Naive thymus-derived CD4-positive, alpha-beta T cell (primary cell): ENCODE measurements at regions not wholly inside any gene's neighbourhood (a gene's known extent, or its start where the extent isn't known, plus 50 kb on each side); places are given as distances from the start of the nearest gene placed in this dataset.

Experiments used
- ATAC-seq: fragments of 150-1000 bp; cut with Tn5 transposase; 2 replicates; pipeline ENCODE4 v1.10.0; 2021; ENCODE audit warnings: mild to moderate bottlenecking, moderate library complexity
- CTCF ChIA-PET: fragments of 350-600 bp; sonication (Branson Sonifier 250); formaldehyde crosslinking; loops from one replicate; lab custom pipeline; 2021; ENCODE audit warnings: antibody characterized with exemption; lab: Charles Lee
- POLR2A ChIA-PET: fragments of 350-600 bp; sonication (Branson Sonifier 250); formaldehyde crosslinking; loops from one replicate; lab custom pipeline; 2021; ENCODE audit warnings: antibody characterized with exemption, inconsistent platforms; lab: Charles Lee
- DNase-seq, 9 donors: peaks; one replicate each; pipeline versions ENCODE4 v3.0.0 to v3.0.0-alpha.2; 2020 to 2022; ENCODE audit warnings: mixed read lengths in 1 of 9
- H3K27ac ChIP-seq: one replicate; pipeline ENCODE4 v1.7.0; 2013; ENCODE audit warnings: mild to moderate bottlenecking, low read depth, low read length, moderate library complexity
- H3K27me3 ChIP-seq, 2 donors: one replicate each; pipeline ENCODE4 v1.7.0; 2013; ENCODE audit warnings: low read length in 2 of 2, mild to moderate bottlenecking in 2 of 2, moderate library complexity in 2 of 2; ENCODE audit not compliant: control insufficient read depth in 2 of 2, insufficient read depth in 2 of 2
- H3K36me3 ChIP-seq, 3 experiments: 1 replicate in 2 of 3; 2 replicates in 1 of 3; pipeline ENCODE4 v1.7.0; 2013; ENCODE audit warnings: low read length in 3 of 3, mild to moderate bottlenecking in 3 of 3, moderate library complexity in 1 of 3; ENCODE audit not compliant: insufficient read depth in 3 of 3, control insufficient read depth in 2 of 3
- H3K4me1 ChIP-seq, 2 donors: one replicate each; pipeline ENCODE4 v1.7.0; 2013; ENCODE audit warnings: low read length in 2 of 2, mild to moderate bottlenecking in 2 of 2, moderate library complexity in 1 of 2; ENCODE audit not compliant: control insufficient read depth in 2 of 2, insufficient read depth in 2 of 2
- H3K4me3 ChIP-seq: 2 replicates; pipeline ENCODE4 v1.7.0; 2013; ENCODE audit warnings: mild to moderate bottlenecking, low read length
- H3K9me3 ChIP-seq, 3 experiments: 1 replicate in 2 of 3; 2 replicates in 1 of 3; pipeline ENCODE4 v1.7.0; 2013; ENCODE audit warnings: low read length in 3 of 3; ENCODE audit not compliant: control insufficient read depth in 2 of 3
- H3K27ac Mint-ChIP-seq, 9 donors: one replicate each; pipeline ENCODE4 v1.8.0; 2020 to 2022; ENCODE audit warnings: mixed read lengths in 9 of 9, mild to moderate bottlenecking in 8 of 9, moderate library complexity in 5 of 9, inconsistent platforms in 2 of 9
- H3K27me3 Mint-ChIP-seq, 5 donors: one replicate each; pipeline ENCODE4 v1.8.0; 2021 to 2022; ENCODE audit warnings: mixed read lengths in 5 of 5, mild to moderate bottlenecking in 1 of 5
- H3K36me3 Mint-ChIP-seq, 5 donors: one replicate each; pipeline ENCODE4 v1.8.0; 2020 to 2022; ENCODE audit warnings: mixed read lengths in 5 of 5, mild to moderate bottlenecking in 3 of 5, inconsistent platforms in 1 of 5
- H3K4me1 Mint-ChIP-seq, 7 donors: one replicate each; pipeline ENCODE4 v1.8.0; 2020 to 2022; ENCODE audit warnings: mixed read lengths in 7 of 7, mild to moderate bottlenecking in 3 of 7, inconsistent platforms in 1 of 7
- H3K4me3 Mint-ChIP-seq, 10 donors: one replicate each; pipeline ENCODE4 v1.8.0; 2020 to 2022; ENCODE audit warnings: mild to moderate bottlenecking in 10 of 10, mixed read lengths in 10 of 10, moderate library complexity in 6 of 10, inconsistent platforms in 2 of 10
- H3K9me3 Mint-ChIP-seq, 11 donors: one replicate each; pipeline ENCODE4 v1.8.0; 2020 to 2022; ENCODE audit warnings: mixed read lengths in 11 of 11, mild to moderate bottlenecking in 4 of 11, inconsistent platforms in 1 of 11, moderate library complexity in 1 of 11
- intact Hi-C, 2 donors: fragments of 100-400 bp; cut with micrococcal nuclease; formaldehyde crosslinking; loops; one replicate each; pipeline ENCODE4 v1.15.1; 2023

DNA sequence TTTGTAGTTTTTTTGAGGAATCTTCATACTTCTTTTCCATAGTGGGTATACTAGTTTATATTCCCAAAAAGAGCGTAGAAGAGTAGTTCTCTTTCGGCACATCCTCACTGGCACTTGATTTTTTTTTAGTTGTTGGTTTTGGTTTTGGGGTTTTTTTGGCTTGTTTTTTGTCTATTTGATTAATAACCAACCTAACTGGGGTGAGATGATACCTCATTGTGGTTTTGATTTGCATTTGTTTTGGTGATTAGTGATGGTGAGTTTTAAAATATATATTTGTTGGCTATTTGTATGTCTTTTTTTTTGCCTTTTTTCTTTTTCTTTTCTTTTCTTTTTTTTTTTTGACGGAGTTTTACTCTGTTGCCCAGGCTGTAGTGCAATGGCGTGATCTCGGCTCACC is 69.7 kb upstream of the BTG1 start:
- CTCF ChIA-PET: interaction anchor here (0.6 kb wide), 2 partner anchors 64 to 111 kb away, joined by 3 to 4 read pairs; no protein-coding TSS in a partner anchor
- no peaks in the 10 kb centered on the region for H3K36me3 ChIP-seq
- Mint-ChIP-seq H3K9me3 (peaks cover 2 to 30% (median 10%) of the 10 kb centered on the region in 11 donors), H3K27ac (no peak overlapping the region), H3K27me3 (no peaks in the 10 kb centered on the region), H3K36me3 (peaks cover 11 to 31% (median 13%) of the 10 kb centered on the region in 5 donors), H3K4me1 (peaks cover 21 to 62% (median 44%) of the 10 kb centered on the region in 7 donors), H3K4me3 (no peak overlapping the region)
- ATAC-seq (no peak), DNase-seq (no peak)
- POLR2A ChIA-PET: interaction anchor here (0.6 to 0.7 kb wide), 2 partner anchors 17 to 67 kb away, joined by 3 to 4 read pairs; no protein-coding TSS in a partner anchor
- H3K4me3 ChIP-seq: no peak overlapping the region
- H3K27me3 ChIP-seq: no peaks in the 10 kb centered on the region
- no peak overlapping the region for H3K27ac ChIP-seq
- intact Hi-C loops: loop anchor here in 1 of 2 donors (5.0 kb wide), 1 partner anchor 47 kb away; no protein-coding TSS in a partner anchor
- H3K9me3 ChIP-seq: no peaks in the 10 kb centered on the region
- H3K4me1 ChIP-seq: peaks cover 0 to 11% of the 10 kb centered on the region in 2 donors

DNA sequence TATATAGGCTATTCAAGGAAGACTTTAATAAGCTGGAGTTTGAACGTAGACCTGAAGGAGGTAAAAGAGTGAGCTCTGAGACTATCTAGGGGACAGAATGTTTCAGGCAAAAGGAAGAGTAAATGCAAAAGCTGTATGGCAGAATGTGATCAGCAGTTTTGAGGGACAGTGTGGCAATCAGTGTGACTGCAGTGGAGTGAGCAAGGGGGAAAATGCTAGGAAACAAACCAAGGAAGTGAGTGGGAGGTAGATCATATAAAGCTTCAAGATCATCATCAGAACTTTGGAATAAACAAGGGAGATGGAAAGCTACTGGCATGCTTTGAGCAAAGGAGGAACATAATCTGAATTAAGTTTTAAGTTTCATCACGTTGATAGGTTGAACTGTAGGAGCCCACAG is 67.5 kb upstream of the BTG1 start:
- peaks cover 8 to 27% (median 12%) of the 10 kb centered on the region in 5 donors for H3K36me3 Mint-ChIP-seq
- peak overlapping the region in 1 of 10 donors; percentile 16 for H3K4me3 Mint-ChIP-seq
- Histone ChIP-seq H3K9me3 (no peaks in the 10 kb centered on the region), H3K36me3 (no peaks in the 10 kb centered on the region), H3K4me3 (no peak overlapping the region), H3K4me1 (peaks cover 18 to 26% of the 10 kb centered on the region in 2 donors), H3K27me3 (no peaks in the 10 kb centered on the region), H3K27ac (no peak overlapping the region)
- ChIA-PET CTCF (interaction anchor here (0.7 kb wide), 1 partner anchor 246 kb away, joined by 3 read pairs; no protein-coding TSS in a partner anchor), POLR2A (interaction anchor here (0.8 to 9.0 kb wide), 9 partner anchors 11 to 651 kb away, joined by 3 to 224 read pairs (median 4); partner anchors contain the start of gene BTG1)
- intact Hi-C loops: loop anchor here in 1 of 2 donors (5.0 kb wide), 1 partner anchor 34 kb away; no protein-coding TSS in a partner anchor
- DNase-seq (no peak), ATAC-seq (no peak)
- no peaks in the 10 kb centered on the region for H3K27me3 Mint-ChIP-seq
- peaks cover 26 to 68% (median 51%) of the 10 kb centered on the region in 7 donors for H3K4me1 Mint-ChIP-seq
- H3K27ac Mint-ChIP-seq: peak overlapping the region in 5 of 9 donors; percentile 12 to 81 (median 53)
- H3K9me3 Mint-ChIP-seq: peaks cover 2 to 33% (median 12%) of the 10 kb centered on the region in 11 donors

DNA sequence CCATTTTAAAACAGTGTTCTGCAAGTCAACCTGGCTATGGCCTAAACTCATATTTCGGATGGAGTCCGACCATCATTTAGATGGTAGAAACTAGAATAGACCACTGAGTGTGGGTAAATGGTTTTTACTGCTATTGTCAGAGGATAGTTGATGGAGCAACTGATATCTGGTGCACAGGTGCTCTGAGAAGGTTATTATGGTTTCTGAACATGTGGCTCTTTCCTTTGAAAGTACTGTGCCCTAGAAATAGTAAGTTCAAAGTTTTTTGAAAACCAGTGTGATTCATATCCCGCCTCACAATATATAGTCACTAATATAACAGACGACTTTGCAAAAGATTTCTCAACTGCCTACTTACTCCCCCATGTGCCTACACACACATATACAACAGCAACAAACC is 64.4 kb upstream of the BTG1 start:
- peak overlapping the region; percentile 50 to 82 (median 75) for H3K4me3 Mint-ChIP-seq
- no peaks in the 10 kb centered on the region for H3K9me3 ChIP-seq
- DNase-seq (peak in 6 of 9 donors; percentile 18 to 48 (median 32)), ATAC-seq (peak; percentile 50)
- no peak overlapping the region for H3K4me3 ChIP-seq
- H3K4me1 Mint-ChIP-seq: peaks cover 20 to 61% (median 45%) of the 10 kb centered on the region in 7 donors
- intact Hi-C loops: loop anchor here (1.0 to 5.0 kb wide), 12 partner anchors 37 to 828 kb away; no protein-coding TSS in a partner anchor
- peak overlapping the region; percentile 84 to 99 (median 95) for H3K27ac Mint-ChIP-seq
- peaks cover 7 to 26% (median 9%) of the 10 kb centered on the region in 5 donors for H3K36me3 Mint-ChIP-seq
- H3K27ac ChIP-seq: peak overlapping the region; percentile 28
- H3K4me1 ChIP-seq: peaks cover 18 to 25% of the 10 kb centered on the region in 2 donors
- peaks cover 2 to 29% (median 10%) of the 10 kb centered on the region in 11 donors for H3K9me3 Mint-ChIP-seq
- H3K27me3 Mint-ChIP-seq: no peaks in the 10 kb centered on the region
- ChIA-PET CTCF (interaction anchor here (1.2 kb wide), 2 partner anchors 18 to 180 kb away, joined by 4 read pairs; no protein-coding TSS in a partner anchor), POLR2A (interaction anchor here (0.6 to 9.0 kb wide), 17 partner anchors 8 to 367 kb away, joined by 3 to 224 read pairs (median 3); partner anchors contain the start of gene BTG1)
- H3K27me3 ChIP-seq: no peaks in the 10 kb centered on the region
- H3K36me3 ChIP-seq: no peaks in the 10 kb centered on the region

DNA sequence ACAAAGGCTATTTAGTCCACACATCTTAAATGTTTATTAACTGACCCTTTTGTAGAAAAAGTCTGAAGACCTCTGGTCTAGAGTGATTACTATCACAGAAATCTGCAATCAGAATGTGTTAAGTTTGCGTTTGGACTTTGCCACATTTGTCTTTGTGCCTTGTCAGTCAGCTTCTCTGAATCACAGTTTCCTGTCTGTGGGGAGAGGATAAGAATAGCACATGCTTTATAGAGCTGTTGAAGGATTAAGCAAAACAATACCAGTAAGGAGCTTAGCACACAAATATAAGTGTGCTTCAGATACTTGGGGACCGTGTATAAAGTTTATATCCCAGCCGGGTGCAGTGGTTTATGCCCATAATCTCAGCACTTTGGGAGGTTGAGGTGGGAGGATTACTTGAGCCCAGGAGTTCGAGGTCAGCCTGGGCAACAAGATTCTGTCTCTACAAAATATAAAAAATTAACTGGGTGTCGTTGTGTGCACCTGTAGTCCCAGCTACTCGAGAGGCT is 63.0 kb upstream of the BTG1 start:
- ChIA-PET POLR2A (interaction anchor here (0.5 to 9.0 kb wide), 25 partner anchors 9 to 629 kb away, joined by 3 to 224 read pairs (median 5); partner anchors contain the start of gene BTG1), CTCF (interaction anchor here (0.6 to 1.8 kb wide), 12 partner anchors 9 to 368 kb away, joined by 3 to 7 read pairs (median 4); partner anchors contain the start of gene BTG1)
- no peaks in the 10 kb centered on the region for H3K36me3 ChIP-seq
- peaks cover 0 to 21% (median 10%) of the 10 kb centered on the region in 11 donors for H3K9me3 Mint-ChIP-seq
- H3K36me3 Mint-ChIP-seq: peaks cover 4 to 19% (median 5%) of the 10 kb centered on the region in 5 donors
- H3K4me1 Mint-ChIP-seq: peaks cover 19 to 55% (median 41%) of the 10 kb centered on the region in 7 donors
- H3K4me1 ChIP-seq: peaks cover 18 to 25% of the 10 kb centered on the region in 2 donors
- intact Hi-C loops: loop anchor here (1.0 to 5.0 kb wide), 3 partner anchors 23 to 190 kb away; no protein-coding TSS in a partner anchor
- no peaks in the 10 kb centered on the region for H3K27me3 Mint-ChIP-seq
- ATAC-seq (peak; percentile 92), DNase-seq (peak in 7 of 9 donors; percentile 55 to 76 (median 63))
- no peaks in the 10 kb centered on the region for H3K9me3 ChIP-seq
- H3K27ac ChIP-seq: peak overlapping the region; percentile 48
- peak overlapping the region; percentile 72 to 97 (median 95) for H3K27ac Mint-ChIP-seq
- H3K27me3 ChIP-seq: no peaks in the 10 kb centered on the region
- H3K4me3 Mint-ChIP-seq: peak overlapping the region; percentile 58 to 90 (median 76)
- H3K4me3 ChIP-seq: peak overlapping the region; percentile 29

DNA sequence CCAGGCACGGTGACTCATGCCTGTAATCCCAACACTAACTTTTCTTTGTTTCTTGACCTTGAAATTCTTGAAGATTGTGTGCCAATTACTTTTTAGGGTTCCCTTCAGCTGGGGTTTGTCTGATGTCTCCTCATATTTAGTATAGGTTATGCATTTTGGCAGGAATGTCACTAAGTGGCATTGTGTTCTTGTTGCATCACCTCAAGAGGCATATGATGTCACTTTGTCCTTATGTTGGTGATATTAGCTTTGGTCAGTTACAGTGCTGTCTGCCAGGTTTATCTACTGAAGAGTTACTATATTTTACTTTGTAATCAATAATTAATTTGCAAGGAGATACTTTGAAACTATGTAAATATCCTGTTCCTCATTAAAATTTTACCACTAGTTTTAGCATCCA is 61.0 kb upstream of the BTG1 start:
- Histone ChIP-seq H3K4me3 (no peak overlapping the region), H3K36me3 (no peaks in the 10 kb centered on the region), H3K4me1 (peaks cover 18 to 25% of the 10 kb centered on the region in 2 donors), H3K27me3 (no peaks in the 10 kb centered on the region), H3K9me3 (no peaks in the 10 kb centered on the region), H3K27ac (no peak overlapping the region)
- intact Hi-C loops: loop anchor here in 1 of 2 donors (5.0 kb wide), 1 partner anchor 91 kb away; no protein-coding TSS in a partner anchor
- peaks cover 25 to 52% (median 41%) of the 10 kb centered on the region in 7 donors for H3K4me1 Mint-ChIP-seq
- DNase-seq (no peak), ATAC-seq (no peak)
- peak overlapping the region in 2 of 9 donors; percentile 4 to 23 for H3K27ac Mint-ChIP-seq
- H3K36me3 Mint-ChIP-seq: peaks cover 0 to 16% (median under 1%) of the 10 kb centered on the region in 5 donors
- no peaks in the 10 kb centered on the region for H3K27me3 Mint-ChIP-seq
- H3K4me3 Mint-ChIP-seq: peak overlapping the region in 2 of 10 donors; percentile 25 to 33
- H3K9me3 Mint-ChIP-seq: peaks cover 0 to 16% (median 7%) of the 10 kb centered on the region in 11 donors
- POLR2A ChIA-PET: interaction anchor here (0.5 to 9.0 kb wide), 6 partner anchors 10 to 400 kb away, joined by 3 to 224 read pairs (median 5); partner anchors contain the start of gene BTG1
- CTCF ChIA-PET: no interaction called here

DNA sequence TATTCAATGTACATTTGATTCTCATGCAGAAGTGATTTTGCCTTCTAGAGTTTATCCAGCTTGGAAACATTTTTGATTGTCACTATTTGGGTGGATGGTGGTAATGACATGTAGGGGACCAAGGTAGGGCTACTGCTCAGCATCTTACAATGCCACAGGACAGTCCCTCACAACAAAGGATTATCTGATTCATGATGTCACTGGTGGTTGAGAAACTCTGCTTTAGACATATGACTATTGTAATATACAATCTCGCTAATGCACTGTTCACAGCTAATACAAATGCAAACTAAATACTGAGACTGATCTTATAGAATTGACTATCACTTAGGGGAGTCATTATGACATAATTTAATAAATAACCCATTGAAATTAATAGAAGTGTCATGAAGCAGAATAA is 60.4 kb upstream of the BTG1 start:
- DNase-seq (no peak), ATAC-seq (no peak)
- Mint-ChIP-seq H3K4me1 (peaks cover 26 to 51% (median 45%) of the 10 kb centered on the region in 7 donors), H3K9me3 (peaks cover 0 to 10% (median 5%) of the 10 kb centered on the region in 11 donors), H3K27ac (peak overlapping the region in 2 of 9 donors; percentile 23 to 44), H3K4me3 (no peak overlapping the region), H3K27me3 (no peaks in the 10 kb centered on the region), H3K36me3 (peaks cover 0 to 14% (median 0%) of the 10 kb centered on the region in 5 donors)
- intact Hi-C loops: loop anchor here in 1 of 2 donors (5.0 kb wide), 1 partner anchor 91 kb away; no protein-coding TSS in a partner anchor
- POLR2A ChIA-PET: interaction anchor here (0.7 to 9.0 kb wide), 5 partner anchors 10 to 204 kb away, joined by 3 to 224 read pairs (median 5); partner anchors contain the start of gene BTG1
- H3K27ac ChIP-seq: no peak overlapping the region
- peaks cover 18 to 25% of the 10 kb centered on the region in 2 donors for H3K4me1 ChIP-seq
- H3K27me3 ChIP-seq: no peaks in the 10 kb centered on the region
- H3K9me3 ChIP-seq: no peaks in the 10 kb centered on the region
- CTCF ChIA-PET: no interaction called here
- no peaks in the 10 kb centered on the region for H3K36me3 ChIP-seq
- no peak overlapping the region for H3K4me3 ChIP-seq
